Caco-2 (cell line): ENCODE measurements at regions not wholly inside any gene's neighbourhood (a gene's known extent, or its start where the extent isn't known, plus 50 kb on each side); places are given as distances from the start of the nearest gene placed in this dataset.

Source experiments
- BruUV-seq: library from RNA; stranded (reverse); fragments of 400-500 nt; replicated peaks from 2 replicates; lab custom pipeline; 2021; lab: Mats Ljungman, UMichigan
- CTCF ChIA-PET: fragments of 300-600 bp; sonication (Branson Sonifier 250); formaldehyde crosslinking; loops from one replicate; lab custom pipeline; 2022; ENCODE audit warnings: antibody characterized with exemption; lab: Charles Lee
- POLR2A ChIA-PET: fragments of 300-600 bp; sonication (Branson Sonifier 250); formaldehyde crosslinking; loops from one replicate; lab custom pipeline; 2022; ENCODE audit warnings: antibody characterized with exemption; lab: Charles Lee
- DNase-seq, 2 experiments: peaks; one replicate each; pipeline versions ENCODE4 v3.0.0 to v3.0.0-alpha.2; 2020 to 2022
- H3K27me3 ChIP-seq: replicated peaks from 2 replicates; pipeline ENCODE4 v1.6.0; 2011; ENCODE audit warnings: low read length; ENCODE audit not compliant: control insufficient read depth, insufficient read depth
- H3K36me3 ChIP-seq: 2 replicates; pipeline ENCODE4 v1.5.1; 2011; ENCODE audit warnings: low read length; ENCODE audit not compliant: control insufficient read depth, insufficient read depth
- H3K4me1 ChIP-seq: fragments of 250-450 bp; sonication (Bioruptor Pico); 2 replicates; pipeline ENCODE4 v1.5.1; 2020; ENCODE audit warnings: mild to moderate bottlenecking
- H3K4me3 ChIP-seq: 2 replicates; pipeline ENCODE4 v1.5.1; 2011; ENCODE audit warnings: low read depth, mild to moderate bottlenecking, control low read depth, low read length
- H3K9me3 ChIP-seq: fragments of 250-450 bp; sonication (Bioruptor Pico); 2 replicates; pipeline ENCODE4 v1.5.1; 2020; ENCODE audit warnings: mild to moderate bottlenecking, moderate library complexity
- H3K27ac Mint-ChIP-seq: one replicate; pipeline ENCODE4 v1.8.0; 2022; ENCODE audit warnings: mixed read lengths; ENCODE audit not compliant: unreplicated experiment
- H3K27me3 Mint-ChIP-seq: one replicate; pipeline ENCODE4 v1.8.0; 2022; ENCODE audit warnings: mixed read lengths; ENCODE audit not compliant: insufficient read depth, unreplicated experiment
- H3K36me3 Mint-ChIP-seq: one replicate; pipeline ENCODE4 v1.8.0; 2022; ENCODE audit warnings: mild to moderate bottlenecking, mixed read lengths; ENCODE audit not compliant: insufficient read depth, unreplicated experiment
- H3K4me1 Mint-ChIP-seq: one replicate; pipeline ENCODE4 v1.8.0; 2022; ENCODE audit warnings: low read depth, mixed read lengths; ENCODE audit not compliant: unreplicated experiment
- H3K4me3 Mint-ChIP-seq: one replicate; pipeline ENCODE4 v1.8.0; 2022; ENCODE audit warnings: mild to moderate bottlenecking, moderate library complexity, mixed read lengths; ENCODE audit not compliant: unreplicated experiment
- H3K9me3 Mint-ChIP-seq: one replicate; pipeline ENCODE4 v1.8.0; 2022; ENCODE audit warnings: mixed read lengths; ENCODE audit not compliant: unreplicated experiment
- intact Hi-C: fragments of 100-400 bp; cut with micrococcal nuclease; formaldehyde crosslinking; loops from one replicate; pipeline ENCODE4 v1.10.0; 2022; ENCODE audit not compliant: unreplicated experiment
- TF ChIP-seq, protein P1 (sequence below), 2 experiments: fragments of 200-600 bp in 1 of 2; IDR thresholded peaks; 1 replicate in 1 of 2; 2 replicates in 1 of 2; pipeline versions ENCODE4 v1.5.1 to v1.8.0; 2011 to 2022; ENCODE audit warnings: antibody characterized with exemption in 1 of 2, control low read depth in 1 of 2, inconsistent platforms in 1 of 2, low read depth in 1 of 2, low read length in 1 of 2, mild to moderate bottlenecking in 1 of 2, moderate library complexity in 1 of 2; ENCODE audit not compliant: insufficient read depth in 1 of 2, severe bottlenecking in 1 of 2, unreplicated experiment in 1 of 2

DNA sequence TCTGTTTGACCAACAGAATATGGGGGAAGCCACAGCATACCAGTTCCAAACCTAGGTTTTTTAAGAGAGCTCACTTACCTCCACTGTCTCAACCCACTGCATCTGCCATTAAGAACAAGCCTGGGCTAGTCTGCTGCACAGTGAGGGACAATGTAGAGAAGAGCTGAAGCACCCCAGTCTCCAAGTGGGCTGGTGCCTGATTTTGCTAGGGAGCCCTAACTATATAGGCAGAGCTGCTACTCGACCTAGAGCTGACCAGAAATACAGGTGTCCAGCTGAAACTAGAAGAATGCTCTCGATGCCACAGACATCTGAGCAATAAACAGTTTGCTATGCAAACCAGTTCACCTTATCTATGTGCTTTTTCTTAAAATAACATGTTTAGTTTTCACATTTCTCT, 106.9 kb upstream of the BET1 start:
- Mint-ChIP-seq H3K27me3 (peaks cover 9% of the 10 kb centered on the region), H3K27ac (no peak overlapping the region), H3K36me3 (no peaks in the 10 kb centered on the region), H3K4me1 (no peaks in the 10 kb centered on the region), H3K9me3 (no peaks in the 10 kb centered on the region), H3K4me3 (no peak overlapping the region)
- Histone ChIP-seq H3K4me3 (no peak overlapping the region), H3K9me3 (no peaks in the 10 kb centered on the region), H3K36me3 (no peaks in the 10 kb centered on the region), H3K4me1 (no peaks in the 10 kb centered on the region), H3K27me3 (no peaks in the 10 kb centered on the region; the same call in 1 of the 2 replicates)
- TF ChIP-seq, protein P1, sequence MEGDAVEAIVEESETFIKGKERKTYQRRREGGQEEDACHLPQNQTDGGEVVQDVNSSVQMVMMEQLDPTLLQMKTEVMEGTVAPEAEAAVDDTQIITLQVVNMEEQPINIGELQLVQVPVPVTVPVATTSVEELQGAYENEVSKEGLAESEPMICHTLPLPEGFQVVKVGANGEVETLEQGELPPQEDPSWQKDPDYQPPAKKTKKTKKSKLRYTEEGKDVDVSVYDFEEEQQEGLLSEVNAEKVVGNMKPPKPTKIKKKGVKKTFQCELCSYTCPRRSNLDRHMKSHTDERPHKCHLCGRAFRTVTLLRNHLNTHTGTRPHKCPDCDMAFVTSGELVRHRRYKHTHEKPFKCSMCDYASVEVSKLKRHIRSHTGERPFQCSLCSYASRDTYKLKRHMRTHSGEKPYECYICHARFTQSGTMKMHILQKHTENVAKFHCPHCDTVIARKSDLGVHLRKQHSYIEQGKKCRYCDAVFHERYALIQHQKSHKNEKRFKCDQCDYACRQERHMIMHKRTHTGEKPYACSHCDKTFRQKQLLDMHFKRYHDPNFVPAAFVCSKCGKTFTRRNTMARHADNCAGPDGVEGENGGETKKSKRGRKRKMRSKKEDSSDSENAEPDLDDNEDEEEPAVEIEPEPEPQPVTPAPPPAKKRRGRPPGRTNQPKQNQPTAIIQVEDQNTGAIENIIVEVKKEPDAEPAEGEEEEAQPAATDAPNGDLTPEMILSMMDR (IDR thresholded peaks at IDR 0.05; ENCODE audit: insufficient read depth in 1 of 2, low read depth in 1 of 2, low read length in 1 of 2, severe bottlenecking in 1 of 2, unreplicated experiment in 1 of 2) = no peak
- intact Hi-C loops = no loop called here
- no peak for DNase-seq
- POLR2A ChIA-PET = no interaction called here
- CTCF ChIA-PET = no interaction called here
- BruUV-seq = no TSS peak

DNA sequence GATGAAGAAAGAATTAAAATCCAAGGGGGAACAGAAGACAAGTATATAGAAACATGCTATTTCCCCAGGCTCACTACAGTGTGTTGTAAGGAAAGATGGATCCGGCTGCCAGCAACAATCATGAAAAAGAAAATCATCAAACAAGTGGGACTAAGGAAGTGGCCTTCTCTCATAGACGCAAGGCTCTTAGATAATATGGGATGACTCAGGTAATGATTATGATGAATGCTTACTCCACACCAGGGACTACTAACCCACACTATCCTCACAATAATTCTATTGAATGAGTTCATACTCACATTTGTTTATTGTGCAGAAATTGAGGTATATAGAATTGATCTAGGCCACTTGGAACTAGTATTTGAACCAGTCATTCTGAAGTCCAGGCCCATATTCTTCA, 111.2 kb upstream of the BET1 start:
- no TSS peak for BruUV-seq
- Mint-ChIP-seq H3K27ac (no peak overlapping the region), H3K4me3 (no peak overlapping the region), H3K9me3 (no peaks in the 10 kb centered on the region), H3K27me3 (peaks cover 10% of the 10 kb centered on the region), H3K4me1 (no peaks in the 10 kb centered on the region), H3K36me3 (no peaks in the 10 kb centered on the region)
- DNase-seq = no peak
- Histone ChIP-seq H3K27me3 (no peaks in the 10 kb centered on the region; the same call in 1 of the 2 replicates), H3K36me3 (no peaks in the 10 kb centered on the region), H3K4me1 (no peaks in the 10 kb centered on the region), H3K9me3 (no peaks in the 10 kb centered on the region), H3K4me3 (no peak overlapping the region)
- TF ChIP-seq, protein P1 (IDR thresholded peaks at IDR 0.05; ENCODE audit: insufficient read depth in 1 of 2, low read depth in 1 of 2, low read length in 1 of 2, severe bottlenecking in 1 of 2, unreplicated experiment in 1 of 2) = no peak
- CTCF ChIA-PET = no interaction called here
- intact Hi-C loops = no loop called here
- POLR2A ChIA-PET = no interaction called here

GRCh38 chr7:94123136-94123535, 119.0 kb upstream of the BET1 start:
- Mint-ChIP-seq H3K4me1 (no peaks in the 10 kb centered on the region), H3K9me3 (no peaks in the 10 kb centered on the region), H3K27ac (no peak overlapping the region), H3K27me3 (peaks cover 12% of the 10 kb centered on the region), H3K4me3 (no peak overlapping the region), H3K36me3 (no peaks in the 10 kb centered on the region)
- POLR2A ChIA-PET = no interaction called here
- intact Hi-C loops = no loop called here
- CTCF ChIA-PET = no interaction called here
- Histone ChIP-seq H3K9me3 (no peaks in the 10 kb centered on the region), H3K36me3 (no peaks in the 10 kb centered on the region), H3K4me3 (no peak overlapping the region), H3K27me3 (no peaks in the 10 kb centered on the region), H3K4me1 (no peaks in the 10 kb centered on the region)
- BruUV-seq = no TSS peak
- TF ChIP-seq, protein P1 (IDR thresholded peaks at IDR 0.05; ENCODE audit: insufficient read depth in 1 of 2, low read depth in 1 of 2, low read length in 1 of 2, severe bottlenecking in 1 of 2, unreplicated experiment in 1 of 2) = no peak
- DNase-seq = no peak
